Hippocampal formation (tissue), 2 donors: ENCODE measurements at regions not wholly inside any gene's neighbourhood (a gene's known extent, or its start where the extent isn't known, plus 50 kb on each side); places are given as distances from the start of the nearest gene placed in this dataset.
"Not testable (repeated sequence)": the region's sequence is repeated elsewhere in the genome, so short reads cannot be mapped to it uniquely, and the experiment has no call there.

Experiments
- DNase-seq, 2 donors: peaks; one replicate each; lab custom pipeline; 2025; lab: John Stamatoyannopoulos, UW

- DNase-seq = no peak
Measured at GRCh38 chr7:156036153-156036552, 223.9 kb upstream of the SHH start.

GRCh38 chr7:156035387-156035786, 223.1 kb upstream of the SHH start:
- not testable (repeated sequence) for DNase-seq

- DNase-seq = no peak
Measured at GRCh38 chr7:156034397-156034796, 222.1 kb upstream of the SHH start.

GRCh38 chr7:156032973-156033372, 220.7 kb upstream of the SHH start:
- no peak for DNase-seq

GRCh38 chr7:156031679-156032478, 219.6 kb upstream of the SHH start:
- no peak for DNase-seq

- no peak for DNase-seq
Measured at GRCh38 chr7:156029460-156030007, 217.3 kb upstream of the SHH start.

GRCh38 chr7:156028521-156028920, 216.3 kb upstream of the SHH start:
- DNase-seq = no peak

- DNase-seq = no peak
Measured at GRCh38 chr7:156027821-156028220, 215.6 kb upstream of the SHH start.

- DNase-seq = no peak
Measured at GRCh38 chr7:156026603-156027002, 214.3 kb upstream of the SHH start.

- no peak for DNase-seq
Measured at GRCh38 chr7:156026076-156026600, 213.9 kb upstream of the SHH start.

- no peak for DNase-seq
Measured at GRCh38 chr7:156025675-156026074, 213.4 kb upstream of the SHH start.

GRCh38 chr7:156024201-156024600, 211.9 kb upstream of the SHH start:
- DNase-seq = no peak

GRCh38 chr7:156022483-156023459, 210.5 kb upstream of the SHH start:
- DNase-seq = no peak

- DNase-seq = no peak
Measured at GRCh38 chr7:156021471-156021870, 209.2 kb upstream of the SHH start.

GRCh38 chr7:156020566-156020965, 208.3 kb upstream of the SHH start:
- DNase-seq = no peak

- no peak for DNase-seq
Measured at GRCh38 chr7:156019776-156020565, 207.7 kb upstream of the SHH start.

- no peak for DNase-seq
Measured at GRCh38 chr7:156019308-156019707, 207.0 kb upstream of the SHH start.

GRCh38 chr7:156017916-156018700, 205.8 kb upstream of the SHH start:
- DNase-seq = no peak

GRCh38 chr7:156017431-156017830, 205.2 kb upstream of the SHH start:
- no peak for DNase-seq

GRCh38 chr7:156015237-156016020, 203.2 kb upstream of the SHH start:
- DNase-seq = no peak
